ENCODE measurements at regions not wholly inside any gene's neighbourhood (a gene's known extent, or its start where the extent isn't known, plus 50 kb on each side); places are given as distances from the start of the nearest gene placed in this dataset.

GRCh38 chr3:117814975-117815374, 1105.4 kb downstream of the TUSC7 start:
- H3K4me3 Mint-ChIP-seq (ENCODE audit: unreplicated experiment): no peak overlapping the region
- H3K36me3 Mint-ChIP-seq (ENCODE audit: low read depth, unreplicated experiment): no peaks in the 10 kb centered on the region
- no peaks in the 10 kb centered on the region for H3K9me3 Mint-ChIP-seq (ENCODE audit: unreplicated experiment)
- H3K27ac Mint-ChIP-seq (ENCODE audit: unreplicated experiment): no peak overlapping the region
- H3K27me3 Mint-ChIP-seq (ENCODE audit: unreplicated experiment): no peaks in the 10 kb centered on the region
- no peak for DNase-seq (ENCODE audit: low spot score)
- H3K4me1 Mint-ChIP-seq (ENCODE audit: unreplicated experiment): no peaks in the 10 kb centered on the region
- TF ChIP-seq CTCF (IDR thresholded peaks at IDR 0.05; ENCODE audit: unreplicated experiment): no peak

- H3K36me3 Mint-ChIP-seq (ENCODE audit: low read depth, unreplicated experiment): no peaks in the 10 kb centered on the region
- no peaks in the 10 kb centered on the region for H3K9me3 Mint-ChIP-seq (ENCODE audit: unreplicated experiment)
- H3K27me3 Mint-ChIP-seq (ENCODE audit: unreplicated experiment): no peaks in the 10 kb centered on the region
- no peaks in the 10 kb centered on the region for H3K4me1 Mint-ChIP-seq (ENCODE audit: unreplicated experiment)
- no peak for TF ChIP-seq CTCF (IDR thresholded peaks at IDR 0.05; ENCODE audit: unreplicated experiment)
- H3K27ac Mint-ChIP-seq (ENCODE audit: unreplicated experiment): no peak overlapping the region
- no peak overlapping the region for H3K4me3 Mint-ChIP-seq (ENCODE audit: unreplicated experiment)
- no peak for DNase-seq (ENCODE audit: low spot score)
Measured at GRCh38 chr3:117817103-117817502, 1107.5 kb downstream of the TUSC7 start.

GRCh38 chr3:117818592-117818991, 1109.0 kb downstream of the TUSC7 start:
- no peaks in the 10 kb centered on the region for H3K9me3 Mint-ChIP-seq (ENCODE audit: unreplicated experiment)
- no peak for TF ChIP-seq CTCF (IDR thresholded peaks at IDR 0.05; ENCODE audit: unreplicated experiment)
- H3K27ac Mint-ChIP-seq (ENCODE audit: unreplicated experiment): no peak overlapping the region
- H3K27me3 Mint-ChIP-seq (ENCODE audit: unreplicated experiment): no peaks in the 10 kb centered on the region
- H3K4me1 Mint-ChIP-seq (ENCODE audit: unreplicated experiment): no peaks in the 10 kb centered on the region
- no peaks in the 10 kb centered on the region for H3K36me3 Mint-ChIP-seq (ENCODE audit: low read depth, unreplicated experiment)
- DNase-seq (ENCODE audit: low spot score): no peak
- no peak overlapping the region for H3K4me3 Mint-ChIP-seq (ENCODE audit: unreplicated experiment)

GRCh38 chr3:117820658-117821299, 1111.2 kb downstream of the TUSC7 start:
- DNase-seq (ENCODE audit: low spot score): no peak
- Mint-ChIP-seq H3K36me3 (ENCODE audit: low read depth, unreplicated experiment) (no peaks in the 10 kb centered on the region), H3K27me3 (ENCODE audit: unreplicated experiment) (no peaks in the 10 kb centered on the region), H3K4me1 (ENCODE audit: unreplicated experiment) (peaks cover 3% of the 10 kb centered on the region), H3K9me3 (ENCODE audit: unreplicated experiment) (no peaks in the 10 kb centered on the region), H3K4me3 (ENCODE audit: unreplicated experiment) (no peak overlapping the region), H3K27ac (ENCODE audit: unreplicated experiment) (no peak overlapping the region)
- TF ChIP-seq CTCF (IDR thresholded peaks at IDR 0.05; ENCODE audit: unreplicated experiment): no peak

- Mint-ChIP-seq H3K36me3 (ENCODE audit: low read depth, unreplicated experiment) (no peaks in the 10 kb centered on the region), H3K4me3 (ENCODE audit: unreplicated experiment) (no peak overlapping the region), H3K4me1 (ENCODE audit: unreplicated experiment) (peaks cover 3% of the 10 kb centered on the region), H3K9me3 (ENCODE audit: unreplicated experiment) (no peaks in the 10 kb centered on the region), H3K27me3 (ENCODE audit: unreplicated experiment) (no peaks in the 10 kb centered on the region), H3K27ac (ENCODE audit: unreplicated experiment) (no peak overlapping the region)
- TF ChIP-seq CTCF (IDR thresholded peaks at IDR 0.05; ENCODE audit: unreplicated experiment): no peak
- DNase-seq (ENCODE audit: low spot score): no peak
Measured at GRCh38 chr3:117822416-117822815, 1112.8 kb downstream of the TUSC7 start.
